GM18520 (cell line): ENCODE measurements at regions not wholly inside any gene's neighbourhood (a gene's known extent, or its start where the extent isn't known, plus 50 kb on each side); places are given as distances from the start of the nearest gene placed in this dataset.
A peak's percentile ranks its signal among the peaks of the same experiment; 100 is the strongest.

Experiments used
- ATAC-seq: cut with Tn5 transposase; IDR thresholded peaks from one replicate; pipeline ENCODE4 v1.9.1; 2021; ENCODE audit not compliant: unreplicated experiment

GRCh38 chr6:20312606-20313005 is 89.1 kb upstream of the E2F3 start:
- no peak for ATAC-seq

GRCh38 chr6:20313051-20313450 is 88.6 kb upstream of the E2F3 start:
- ATAC-seq = no peak

- no peak for ATAC-seq
Observed at GRCh38 chr6:20313960-20314530, 87.6 kb upstream of the E2F3 start.

- no peak for ATAC-seq
Observed at GRCh38 chr6:20314866-20315845, 86.5 kb upstream of the E2F3 start.

GRCh38 chr6:20317430-20317829 is 84.2 kb upstream of the E2F3 start:
- ATAC-seq = no peak

GRCh38 chr6:20318851-20319387 is 82.8 kb upstream of the E2F3 start:
- ATAC-seq = no peak

- ATAC-seq = peak; percentile 98
Observed at GRCh38 chr6:20319520-20320357, 81.9 kb upstream of the E2F3 start.

GRCh38 chr6:20325641-20326421 is 75.8 kb upstream of the E2F3 start:
- ATAC-seq = no peak

GRCh38 chr6:20326422-20326728 is 75.3 kb upstream of the E2F3 start:
- ATAC-seq = no peak

GRCh38 chr6:20327141-20327540 is 74.5 kb upstream of the E2F3 start:
- no peak for ATAC-seq

GRCh38 chr6:20328266-20328923 is 73.3 kb upstream of the E2F3 start:
- no peak for ATAC-seq

GRCh38 chr6:20328924-20329300 is 72.8 kb upstream of the E2F3 start:
- no peak for ATAC-seq

GRCh38 chr6:20331042-20331441 is 70.6 kb upstream of the E2F3 start:
- ATAC-seq = no peak

- no peak for ATAC-seq
Observed at GRCh38 chr6:20331625-20332024, 70.1 kb upstream of the E2F3 start.

GRCh38 chr6:20332441-20333006 is 69.2 kb upstream of the E2F3 start:
- no peak for ATAC-seq

GRCh38 chr6:20333721-20334269 is 67.9 kb upstream of the E2F3 start:
- ATAC-seq = no peak

GRCh38 chr6:20334334-20334733 is 67.3 kb upstream of the E2F3 start:
- no peak for ATAC-seq

- no peak for ATAC-seq
Observed at GRCh38 chr6:20334962-20335361, 66.7 kb upstream of the E2F3 start.

- ATAC-seq = no peak
Observed at GRCh38 chr6:20335872-20336271, 65.8 kb upstream of the E2F3 start.

GRCh38 chr6:20338156-20338555 is 63.5 kb upstream of the E2F3 start:
- ATAC-seq = no peak
